ENCODE measurements at regions not wholly inside any gene's neighbourhood (a gene's known extent, or its start where the extent isn't known, plus 50 kb on each side); places are given as distances from the start of the nearest gene placed in this dataset.

DNA sequence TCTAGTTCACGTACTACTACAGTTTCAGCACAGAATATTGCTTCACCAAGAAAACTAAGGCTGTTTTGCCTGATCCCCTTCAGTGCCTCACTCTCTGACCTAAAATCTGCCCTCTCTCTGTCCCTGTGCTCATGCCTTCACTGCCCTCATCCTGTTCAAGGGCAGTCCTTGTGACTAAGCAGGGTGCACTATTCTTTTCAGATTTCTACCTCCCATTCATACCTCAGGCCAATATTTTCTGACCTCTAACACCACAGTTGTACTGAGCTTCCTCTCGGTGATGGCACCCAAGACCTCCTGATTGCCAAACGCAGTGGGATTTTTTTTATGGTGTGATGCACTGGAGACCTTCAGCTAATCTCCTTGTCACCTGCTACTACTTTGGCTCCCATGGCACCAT, 57.7 kb upstream of the GADD45A start:
- TF ChIP-seq, protein P1, sequence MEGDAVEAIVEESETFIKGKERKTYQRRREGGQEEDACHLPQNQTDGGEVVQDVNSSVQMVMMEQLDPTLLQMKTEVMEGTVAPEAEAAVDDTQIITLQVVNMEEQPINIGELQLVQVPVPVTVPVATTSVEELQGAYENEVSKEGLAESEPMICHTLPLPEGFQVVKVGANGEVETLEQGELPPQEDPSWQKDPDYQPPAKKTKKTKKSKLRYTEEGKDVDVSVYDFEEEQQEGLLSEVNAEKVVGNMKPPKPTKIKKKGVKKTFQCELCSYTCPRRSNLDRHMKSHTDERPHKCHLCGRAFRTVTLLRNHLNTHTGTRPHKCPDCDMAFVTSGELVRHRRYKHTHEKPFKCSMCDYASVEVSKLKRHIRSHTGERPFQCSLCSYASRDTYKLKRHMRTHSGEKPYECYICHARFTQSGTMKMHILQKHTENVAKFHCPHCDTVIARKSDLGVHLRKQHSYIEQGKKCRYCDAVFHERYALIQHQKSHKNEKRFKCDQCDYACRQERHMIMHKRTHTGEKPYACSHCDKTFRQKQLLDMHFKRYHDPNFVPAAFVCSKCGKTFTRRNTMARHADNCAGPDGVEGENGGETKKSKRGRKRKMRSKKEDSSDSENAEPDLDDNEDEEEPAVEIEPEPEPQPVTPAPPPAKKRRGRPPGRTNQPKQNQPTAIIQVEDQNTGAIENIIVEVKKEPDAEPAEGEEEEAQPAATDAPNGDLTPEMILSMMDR (IDR thresholded peaks at IDR 0.05): no peak
- no peak for TF ChIP-seq POLR2A (IDR thresholded peaks at IDR 0.05)

Data from thyroid gland (tissue), 4 donors.